Left lung (tissue), 4 donors: ENCODE measurements at regions not wholly inside any gene's neighbourhood (a gene's known extent, or its start where the extent isn't known, plus 50 kb on each side); places are given as distances from the start of the nearest gene placed in this dataset.
A peak's percentile ranks its signal among the peaks of the same experiment; 100 is the strongest.

ENCODE experiments used
- ATAC-seq: fragments of 200-7000 bp; cut with Tn5 transposase; one replicate; pipeline ENCODE4 v1.9.1; 2020; ENCODE audit warnings: moderate library complexity
- DNase-seq, 4 donors: peaks; one replicate each; pipeline ENCODE4 v3.0.0-alpha.2; 2013 to 2020
- H3K27ac ChIP-seq, 2 donors: fragments of 200-600 bp; sonication (generic) in 1 of 2; one replicate each; pipeline versions ENCODE4 v1.5.0 to v1.8.0; 2020 to 2021
- H3K27me3 ChIP-seq, 2 donors: fragments of 200-600 bp; sonication (generic) in 1 of 2; one replicate each; pipeline versions ENCODE4 v1.5.0 to v1.8.0; 2020 to 2021
- H3K36me3 ChIP-seq, 2 donors: fragments of 200-600 bp; sonication (generic) in 1 of 2; one replicate each; pipeline versions ENCODE4 v1.5.0 to v1.8.0; 2020 to 2021
- H3K4me1 ChIP-seq, 2 donors: fragments of 200-600 bp; one replicate each; pipeline ENCODE4 v1.8.0; 2021
- H3K4me3 ChIP-seq, 2 donors: fragments of 200-600 bp; sonication (generic) in 1 of 2; one replicate each; pipeline versions ENCODE4 v1.5.0 to v1.8.0; 2020 to 2021; ENCODE audit warnings: mild to moderate bottlenecking in 1 of 2
- H3K9me3 ChIP-seq, 2 donors: fragments of 200-600 bp; sonication (generic) in 1 of 2; one replicate each; pipeline versions ENCODE4 v1.5.0 to v1.8.0; 2020 to 2021
- CTCF ChIP-seq, 2 donors: fragments of 200-600 bp; sonication (generic) in 1 of 2; IDR thresholded peaks; one replicate each; pipeline versions ENCODE4 v1.5.0 to v1.8.0; 2021; ENCODE audit warnings: antibody characterized with exemption in 2 of 2
- intact Hi-C, 2 donors: fragments of 100-400 bp; cut with DNase I; formaldehyde crosslinking; loops; one replicate each; pipeline versions ENCODE4 v1.11.2 to v1.14.2; 2022
- donor health status: DM: no; HTN: yes; CAD: no.
- donor health status: DM: no; HTN: no; CAD: no.

- Histone ChIP-seq H3K4me3 (no peak overlapping the region), H3K27ac (no peak overlapping the region), H3K4me1 (no peaks in the 10 kb centered on the region), H3K27me3 (peaks cover 0 to 6% of the 10 kb centered on the region in 2 donors), H3K9me3 (no peaks in the 10 kb centered on the region), H3K36me3 (no peaks in the 10 kb centered on the region)
- intact Hi-C loops = no loop called here
- DNase-seq (no peak), ATAC-seq (no peak)
- no peak for TF ChIP-seq CTCF (IDR thresholded peaks at IDR 0.05)
Observed at GRCh38 chr16:9031107-9031506, 60.3 kb upstream of the HAPSTR1 start.

- intact Hi-C loops = no loop called here
Observed at GRCh38 chr16:9033125-9033830, 58.2 kb upstream of the HAPSTR1 start.

GRCh38 chr16:9034056-9034455 is 57.4 kb upstream of the HAPSTR1 start:
- Histone ChIP-seq H3K4me1 (no peaks in the 10 kb centered on the region), H3K4me3 (no peak overlapping the region), H3K9me3 (no peaks in the 10 kb centered on the region), H3K27me3 (no peaks in the 10 kb centered on the region), H3K27ac (no peak overlapping the region), H3K36me3 (no peaks in the 10 kb centered on the region)
- TF ChIP-seq CTCF (IDR thresholded peaks at IDR 0.05) = no peak
- ATAC-seq (no peak), DNase-seq (no peak)
- intact Hi-C loops = no loop called here

More at GRCh38 chr16:9033125-9033830, 58.2 kb upstream of the HAPSTR1 start:
- no peaks in the 10 kb centered on the region for H3K9me3 ChIP-seq
- no peaks in the 10 kb centered on the region for H3K4me1 ChIP-seq
- H3K27ac ChIP-seq = no peak overlapping the region
- TF ChIP-seq CTCF (IDR thresholded peaks at IDR 0.05) = peak in 1 of 2 donors; percentile 53
- ATAC-seq = peak; percentile 39
- peak in 2 of 4 donors; percentile 29 to 36 for DNase-seq
- peaks cover 0 to 2% of the 10 kb centered on the region in 2 donors for H3K27me3 ChIP-seq
- H3K4me3 ChIP-seq = no peak overlapping the region
- no peaks in the 10 kb centered on the region for H3K36me3 ChIP-seq

GRCh38 chr16:9035996-9036395 is 55.4 kb upstream of the HAPSTR1 start:
- Histone ChIP-seq H3K27me3 (no peaks in the 10 kb centered on the region), H3K4me1 (no peaks in the 10 kb centered on the region), H3K27ac (no peak overlapping the region), H3K4me3 (no peak overlapping the region), H3K9me3 (no peaks in the 10 kb centered on the region), H3K36me3 (no peaks in the 10 kb centered on the region)
- intact Hi-C loops = no loop called here
- ATAC-seq (no peak), DNase-seq (no peak)
- TF ChIP-seq CTCF (IDR thresholded peaks at IDR 0.05) = no peak

GRCh38 chr16:9039210-9039609 is 52.2 kb upstream of the HAPSTR1 start:
- Histone ChIP-seq H3K27ac (no peak overlapping the region), H3K27me3 (no peaks in the 10 kb centered on the region), H3K36me3 (no peaks in the 10 kb centered on the region), H3K4me1 (no peaks in the 10 kb centered on the region), H3K9me3 (no peaks in the 10 kb centered on the region), H3K4me3 (no peak overlapping the region)
- DNase-seq (no peak), ATAC-seq (no peak)
- intact Hi-C loops = no loop called here
- no peak for TF ChIP-seq CTCF (IDR thresholded peaks at IDR 0.05)
